HG02642 (cell line): ENCODE measurements at regions not wholly inside any gene's neighbourhood (a gene's known extent, or its start where the extent isn't known, plus 50 kb on each side); places are given as distances from the start of the nearest gene placed in this dataset.
"Not testable (repeated sequence)": the region's sequence is repeated elsewhere in the genome, so short reads cannot be mapped to it uniquely, and the experiment has no call there.

Experiments
- ATAC-seq: cut with Tn5 transposase; IDR thresholded peaks from one replicate; pipeline ENCODE4 v1.9.1; 2021; ENCODE audit warnings: mild to moderate bottlenecking; ENCODE audit not compliant: unreplicated experiment, poor library complexity

GRCh38 chr5:105931881-105932421 is 1738.8 kb downstream of the EFNA5 start:
- ATAC-seq, result no peak

- no peak for ATAC-seq
Measured at GRCh38 chr5:105929858-105930257, 1740.9 kb downstream of the EFNA5 start.

DNA sequence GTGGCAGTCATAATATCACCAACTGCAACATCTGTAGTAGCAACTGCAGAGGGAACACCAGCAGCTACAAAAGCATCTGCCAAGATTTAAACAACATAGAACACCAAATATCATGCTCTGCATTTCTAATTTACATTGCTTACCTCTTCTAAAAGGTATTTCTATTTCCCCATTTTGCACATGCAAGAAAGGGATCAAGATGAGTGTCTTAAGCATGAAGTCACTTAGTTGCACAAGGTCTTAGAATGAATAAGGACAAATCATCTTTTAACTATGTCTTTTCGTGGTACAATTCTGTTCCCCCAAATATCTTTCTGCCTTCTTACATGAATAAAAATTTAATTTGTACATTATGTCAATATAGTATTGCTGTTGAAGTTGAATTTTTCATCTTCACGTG is 1746.4 kb downstream of the EFNA5 start:
- ATAC-seq, result no peak

GRCh38 chr5:105922574-105922973 is 1748.2 kb downstream of the EFNA5 start:
- no peak for ATAC-seq

GRCh38 chr5:105922080-105922479 is 1748.7 kb downstream of the EFNA5 start:
- no peak for ATAC-seq

DNA sequence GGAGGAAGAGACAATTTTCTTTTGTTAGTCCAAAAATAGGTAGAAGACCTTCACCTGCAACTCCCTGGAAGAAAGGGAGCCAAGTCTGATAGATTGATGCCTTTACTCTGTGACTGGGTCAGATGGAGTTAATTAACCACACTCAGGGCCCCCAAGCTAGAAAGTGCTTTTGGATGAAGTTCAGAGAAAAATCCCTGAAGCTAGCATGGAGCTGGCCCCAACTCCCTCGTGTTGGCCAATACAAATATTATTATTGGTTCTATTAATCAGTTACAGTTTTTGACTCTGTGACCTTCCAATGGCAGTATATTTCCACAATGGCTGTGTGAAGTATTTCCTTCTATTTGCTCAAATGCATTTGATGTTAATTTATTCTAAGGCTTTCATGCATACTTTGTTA is 1753.5 kb downstream of the EFNA5 start:
- ATAC-seq, result no peak

GRCh38 chr5:105907016-105907415 is 1763.7 kb downstream of the EFNA5 start:
- no peak for ATAC-seq

- ATAC-seq, result no peak
Measured at GRCh38 chr5:105905392-105905791, 1765.3 kb downstream of the EFNA5 start.

DNA sequence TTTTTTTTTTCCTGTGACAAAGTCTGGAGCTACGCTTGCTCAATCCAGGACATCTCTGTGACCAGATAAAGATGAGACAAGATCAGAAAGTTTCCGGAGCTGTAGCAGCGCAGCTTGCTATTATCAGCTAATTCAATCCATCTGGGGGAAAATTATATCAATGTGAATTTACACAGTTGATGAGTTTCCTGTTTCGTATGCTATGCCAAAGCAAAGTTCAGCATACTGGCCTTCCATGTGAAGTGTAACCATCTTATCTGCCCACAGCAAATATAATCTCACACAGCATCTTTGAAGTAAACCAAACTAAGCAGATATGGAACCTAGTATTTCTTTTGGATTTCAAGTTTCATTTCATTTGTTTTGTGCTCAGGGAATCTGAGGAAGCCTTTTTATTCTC is 1767.7 kb downstream of the EFNA5 start:
- no peak for ATAC-seq

GRCh38 chr5:105899726-105900125 is 1771.0 kb downstream of the EFNA5 start:
- no peak for ATAC-seq

DNA sequence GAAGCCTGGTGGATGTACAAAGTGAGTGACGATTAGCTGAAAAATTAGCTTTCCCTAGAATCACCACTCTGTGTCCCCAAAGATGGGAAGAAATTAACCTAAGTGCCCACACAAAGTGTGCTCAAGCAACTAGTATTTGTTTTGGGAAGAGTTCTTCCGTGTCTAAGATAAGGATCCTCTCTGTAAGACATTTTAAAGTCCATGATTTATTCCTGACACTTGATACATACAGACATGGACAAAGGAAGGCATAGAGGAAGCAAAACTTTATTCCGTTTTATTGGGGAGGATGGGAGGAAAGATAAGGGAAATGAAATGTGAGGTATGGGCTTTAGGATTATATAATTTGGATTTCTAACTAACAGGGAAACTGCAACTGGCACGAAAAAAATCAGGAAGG is 1772.6 kb downstream of the EFNA5 start:
- no peak for ATAC-seq

DNA sequence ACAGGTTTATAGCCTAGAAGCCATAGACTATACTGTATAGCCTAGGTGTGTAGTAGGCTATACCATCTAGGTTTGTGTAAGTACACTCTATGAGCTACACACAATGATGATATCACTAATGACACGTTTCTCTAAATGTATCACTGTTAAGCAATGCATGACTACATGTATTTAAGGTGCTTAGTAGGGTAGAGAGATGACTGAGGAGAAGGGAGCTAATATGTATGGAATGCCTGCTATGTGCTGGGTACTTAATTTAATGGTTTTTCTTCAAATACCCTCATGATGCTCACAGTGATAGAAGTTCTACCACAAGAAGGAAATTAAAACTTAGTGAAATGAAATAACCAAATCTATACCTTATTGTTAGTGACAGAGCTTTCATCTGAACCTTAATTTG is 1785.5 kb downstream of the EFNA5 start:
- ATAC-seq, result no peak

DNA sequence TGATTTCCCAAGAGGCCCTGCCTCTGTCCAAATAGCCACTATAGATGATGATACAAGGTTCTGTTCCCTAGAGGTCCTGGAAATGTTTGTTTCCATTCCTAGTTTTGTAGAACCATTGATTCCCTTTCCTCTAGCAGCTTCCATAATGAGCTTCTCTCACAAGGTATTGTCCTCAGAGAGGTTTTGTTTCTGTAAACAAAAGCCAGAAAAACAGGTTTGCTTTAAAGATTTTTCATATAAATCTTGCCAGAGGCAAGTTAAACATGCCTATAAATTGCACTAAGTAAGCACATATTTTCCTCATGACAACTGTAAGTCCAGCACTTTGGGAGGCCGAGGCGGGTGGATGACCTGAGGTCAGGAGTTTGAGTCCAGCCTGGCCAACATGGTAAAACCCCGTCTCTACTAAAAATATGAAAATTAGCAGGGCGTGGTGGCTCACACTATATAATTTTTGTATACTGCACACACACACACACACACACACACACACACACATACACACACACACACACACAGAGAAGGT is 1787.7 kb downstream of the EFNA5 start:
- no peak for ATAC-seq

DNA sequence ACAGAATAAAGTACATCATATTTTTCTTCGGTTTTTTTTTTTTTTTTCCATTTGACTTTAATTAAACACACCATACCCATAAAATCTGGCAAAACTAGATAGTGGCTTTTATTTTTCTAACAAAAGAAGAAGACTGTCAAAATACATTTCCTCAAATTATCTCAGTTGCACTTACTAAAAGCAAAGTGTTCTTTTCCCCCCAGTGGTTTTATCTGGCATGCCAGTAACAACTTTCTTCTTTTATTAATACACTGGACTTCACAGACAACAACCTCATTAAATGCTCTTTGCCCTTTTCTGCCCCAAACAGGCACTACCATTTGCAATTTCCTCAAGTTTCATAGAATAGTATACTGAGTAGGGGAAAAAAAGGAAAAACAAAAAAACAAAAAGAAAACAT is 1792.3 kb downstream of the EFNA5 start:
- no peak for ATAC-seq

DNA sequence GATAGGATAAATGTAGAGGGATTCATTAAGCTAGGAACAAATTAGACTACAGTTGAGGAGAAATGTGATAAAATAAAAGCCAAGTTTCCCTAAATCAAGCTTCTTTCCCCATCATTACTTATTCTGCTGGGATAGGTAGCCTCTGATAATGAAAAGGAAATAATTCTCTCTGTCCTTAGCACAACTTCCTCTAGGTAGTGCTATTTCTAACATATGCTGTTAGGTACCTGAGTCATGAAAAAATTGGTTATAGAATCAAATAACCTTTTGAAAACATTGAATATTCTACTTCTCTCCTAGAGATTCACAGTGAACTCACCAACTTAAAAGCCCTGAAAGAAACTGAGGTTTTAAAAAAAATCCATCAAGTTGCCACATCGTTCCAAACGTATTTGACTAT is 1793.1 kb downstream of the EFNA5 start:
- ATAC-seq, result no peak

GRCh38 chr5:105874316-105874715 is 1796.4 kb downstream of the EFNA5 start:
- ATAC-seq, result no peak

DNA sequence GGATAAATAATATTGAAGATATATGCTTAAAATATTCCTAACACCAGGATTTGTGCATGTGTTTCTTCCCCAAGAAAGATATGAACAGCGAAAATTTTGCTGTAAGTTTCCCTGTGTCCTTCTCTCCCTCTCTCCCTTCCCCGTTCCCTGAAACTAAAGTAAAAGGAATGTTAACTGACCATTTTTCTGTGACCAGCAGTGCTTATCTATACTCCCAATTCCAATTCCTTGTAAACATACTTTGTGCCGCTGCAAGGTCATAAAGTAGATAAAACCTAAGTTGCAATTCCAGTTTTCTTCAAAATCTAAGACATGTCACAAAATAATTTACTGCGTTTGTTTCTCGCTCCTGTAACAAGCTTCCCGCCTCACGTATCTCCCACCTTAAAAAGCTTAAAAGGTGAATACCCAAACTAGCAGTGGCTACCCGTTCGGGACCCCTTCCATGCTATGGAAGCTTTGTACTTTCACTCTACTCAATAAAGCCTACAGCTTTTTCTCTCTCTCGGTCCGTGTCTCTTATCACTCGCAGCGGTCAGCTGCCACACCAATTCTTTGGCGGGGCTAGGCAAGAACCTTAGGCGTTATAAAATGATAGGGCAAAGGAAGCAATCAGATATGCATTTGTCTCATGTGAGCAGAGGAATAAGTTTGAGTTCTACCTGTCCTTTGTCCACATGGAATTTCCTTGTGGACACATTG is 1798.0 kb downstream of the EFNA5 start:
- ATAC-seq, result no peak

DNA sequence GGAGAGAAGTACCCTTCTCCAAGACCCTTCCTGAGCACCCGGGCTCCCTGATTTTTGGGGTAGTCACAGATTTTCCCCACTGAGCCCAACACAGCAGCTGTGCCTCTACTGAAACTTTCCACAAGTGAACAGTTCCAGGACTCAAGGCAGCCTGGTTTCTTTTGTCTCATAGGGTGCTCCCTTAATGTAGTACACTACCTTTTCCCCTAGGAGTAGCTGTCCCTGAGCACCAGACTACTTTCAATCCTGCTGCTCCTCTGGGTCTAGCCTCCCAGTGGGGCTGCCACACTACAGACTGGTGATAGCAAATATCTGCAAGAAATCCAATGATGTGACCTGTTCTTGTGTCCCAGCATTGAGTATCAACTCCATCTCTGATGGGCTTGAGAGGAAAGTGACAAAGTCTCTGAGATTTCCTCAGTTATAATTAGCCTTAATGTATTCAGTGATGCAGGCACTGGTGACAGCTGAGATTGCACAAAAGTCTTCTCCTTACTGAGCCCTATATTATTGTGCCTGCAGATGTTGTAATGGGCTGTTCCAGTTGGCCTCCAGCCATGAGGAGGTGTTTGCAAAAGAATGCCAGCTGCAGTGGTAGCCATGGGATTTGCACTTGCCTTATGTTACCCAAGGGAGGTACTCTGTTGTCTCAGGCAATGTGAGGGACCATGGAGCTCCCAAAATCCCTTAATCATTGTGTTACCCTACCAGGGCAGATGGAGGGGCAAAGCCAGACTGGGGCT is 1802.5 kb downstream of the EFNA5 start:
- no peak for ATAC-seq

- ATAC-seq, result no peak
Measured at GRCh38 chr5:105865834-105866233, 1804.9 kb downstream of the EFNA5 start.

GRCh38 chr5:105859350-105859749 is 1811.4 kb downstream of the EFNA5 start:
- ATAC-seq, result not testable (repeated sequence)

GRCh38 chr5:105849701-105850100 is 1821.0 kb downstream of the EFNA5 start:
- no peak for ATAC-seq
